SK-N-SH (cell line): ENCODE measurements at regions not wholly inside any gene's neighbourhood (a gene's known extent, or its start where the extent isn't known, plus 50 kb on each side); places are given as distances from the start of the nearest gene placed in this dataset.

Source experiments
- CTCF ChIA-PET: fragments of 300-600, 350-600 bp; formaldehyde crosslinking; extraction: SDS; loops from one replicate; lab custom pipeline; 2021; lab: Yijun Ruan, JAX
- POLR2A ChIA-PET: fragments of 350-600 bp; sonication (Branson Sonifier 250); formaldehyde crosslinking; extraction: SDS; loops from one replicate; lab custom pipeline; 2020; ENCODE audit warnings: antibody characterized with exemption, inconsistent platforms; lab: Yijun Ruan, JAX
- DNase-seq: peaks from one replicate; pipeline ENCODE4 v3.0.0; 2012
- H2AFZ ChIP-seq: fragments of 200-600 bp; sonication (generic); 2 replicates; pipeline ENCODE4 v1.8.1; 2016; ENCODE audit warnings: antibody characterized with exemption, mild to moderate bottlenecking, low read depth
- H3F3A ChIP-seq: fragments of 200-600 bp; sonication (generic); replicated peaks from 2 replicates; pipeline ENCODE3; 2016; ENCODE audit warnings: antibody characterized with exemption, mild to moderate bottlenecking; ENCODE audit not compliant: insufficient read depth
- H3K27ac ChIP-seq, 2 experiments: fragments of 200-500 bp in 1 of 2; fragments of 200-600 bp in 1 of 2; sonication (Bioruptor generic) in 1 of 2; sonication (generic), shearing (Covaris generic) in 1 of 2; 2 replicates each; pipeline versions ENCODE4 v1.5.1 to v1.6.1; 2014 to 2016; ENCODE audit warnings: low read depth in 2 of 2, inconsistent platforms in 1 of 2, low read length in 1 of 2, mild to moderate bottlenecking in 1 of 2, mixed read lengths in 1 of 2
- H3K27me3 ChIP-seq: fragments of 200-600 bp; sonication (generic), shearing (Covaris generic); 2 replicates; pipeline ENCODE4 v1.6.1; 2016; ENCODE audit warnings: mixed run types; ENCODE audit not compliant: insufficient read depth
- H3K36me3 ChIP-seq, 2 experiments: fragments of 200-500 bp in 1 of 2; fragments of 200-600 bp in 1 of 2; sonication (Bioruptor generic) in 1 of 2; sonication (generic) in 1 of 2; replicated peaks in 1 of 2; 2 replicates each; pipeline versions ENCODE3 to v1.5.1; 2014 to 2016; ENCODE audit warnings: low read length in 1 of 2, mild to moderate bottlenecking in 1 of 2; ENCODE audit not compliant: insufficient read depth in 2 of 2, control insufficient read depth in 1 of 2
- H3K4me1 ChIP-seq, 2 experiments: fragments of 200-500 bp in 1 of 2; fragments of 200-600 bp in 1 of 2; sonication (Bioruptor generic) in 1 of 2; sonication (generic), shearing (Covaris generic) in 1 of 2; 2 replicates each; pipeline versions ENCODE4 v1.5.1 to v1.6.1; 2014 to 2016; ENCODE audit warnings: low read depth in 1 of 2, low read length in 1 of 2, mixed run types in 1 of 2; ENCODE audit not compliant: insufficient read depth in 2 of 2, control insufficient read depth in 1 of 2
- H3K4me2 ChIP-seq: fragments of 200-600 bp; sonication (generic), shearing (Covaris generic); 2 replicates; pipeline ENCODE4 v1.6.1; 2017; ENCODE audit warnings: mixed run types
- H3K4me3 ChIP-seq, 2 experiments: fragments of 200-500 bp in 1 of 2; fragments of 200-600 bp in 1 of 2; sonication (Bioruptor generic) in 1 of 2; sonication (generic), shearing (Covaris generic) in 1 of 2; 2 replicates each; pipeline versions ENCODE4 v1.5.1 to v1.8.1; 2014 to 2016; ENCODE audit warnings: low read depth in 2 of 2, inconsistent platforms in 1 of 2, low read length in 1 of 2, mild to moderate bottlenecking in 1 of 2, mixed read lengths in 1 of 2, moderate library complexity in 1 of 2
- H3K79me2 ChIP-seq: fragments of 200-600 bp; sonication (generic); 2 replicates; pipeline ENCODE4 v1.8.1; 2017; ENCODE audit warnings: mild to moderate bottlenecking; ENCODE audit not compliant: insufficient read depth
- H3K9ac ChIP-seq: fragments of 200-600 bp; sonication (generic); 2 replicates; pipeline ENCODE4 v1.6.1; 2017; ENCODE audit warnings: mixed run types
- H3K9me2 ChIP-seq: fragments of 200-600 bp; sonication (generic); 2 replicates; pipeline ENCODE4 v1.6.1; 2017; ENCODE audit warnings: mixed run types
- H3K9me3 ChIP-seq: fragments of 200-600 bp; sonication (generic); 2 replicates; pipeline ENCODE4 v1.6.1; 2017; ENCODE audit warnings: mixed run types, mild to moderate bottlenecking, moderate library complexity
- H4K20me1 ChIP-seq: fragments of 200-600 bp; sonication (generic); 2 replicates; pipeline ENCODE4 v1.6.1; 2017; ENCODE audit warnings: mild to moderate bottlenecking, mixed run types; ENCODE audit not compliant: insufficient read depth
- CHD2 ChIP-seq: fragments of 150-350 bp; IDR thresholded peaks from 2 replicates; pipeline ENCODE4 v1.6.1; 2018; ENCODE audit warnings: low read length; ENCODE audit not compliant: partially characterized antibody
- ELF1 ChIP-seq: IDR thresholded peaks from 2 replicates; pipeline ENCODE4 v1.4.0; 2012
- EP300 ChIP-seq, 2 experiments: IDR thresholded peaks; 2 replicates each; pipeline versions ENCODE4 v1.4.0 to v1.6.1; 2012; ENCODE audit warnings: borderline replicate concordance in 1 of 2, low read depth in 1 of 2, low read length in 1 of 2
- EZH2phosphoT487 ChIP-seq: fragments of 200-600 bp; sonication (generic); IDR thresholded peaks from 2 replicates; pipeline ENCODE4 v1.6.1; 2017; ENCODE audit warnings: low read depth, mixed run types, mild to moderate bottlenecking, antibody characterized with exemption, moderate library complexity, borderline replicate concordance
- FOXJ3 ChIP-seq: sonication (generic); formaldehyde crosslinking; IDR thresholded peaks from 2 replicates; pipeline ENCODE4 v1.5.1; 2020; ENCODE audit warnings: mild to moderate bottlenecking, missing genetic modification reagents
- GATA2 ChIP-seq: sonication (generic); formaldehyde crosslinking; IDR thresholded peaks from 2 replicates; pipeline ENCODE4 v1.5.0; 2020; ENCODE audit warnings: mild to moderate bottlenecking, missing genetic modification reagents
- IRF3 ChIP-seq: fragments of 150-350 bp; IDR thresholded peaks from 2 replicates; pipeline ENCODE4 v1.6.1; 2016; ENCODE audit warnings: mild to moderate bottlenecking, low read depth, low read length
- MAX ChIP-seq: IDR thresholded peaks from 2 replicates; pipeline ENCODE4 v1.4.0; 2012; ENCODE audit warnings: low read depth
- MXI1 ChIP-seq: IDR thresholded peaks from 2 replicates; pipeline ENCODE4 v1.6.1; 2012; ENCODE audit warnings: mild to moderate bottlenecking, low read depth, low read length, improper control_type of control experiment
- PBX3 ChIP-seq: IDR thresholded peaks from 2 replicates; pipeline ENCODE4; 2012
- REST ChIP-seq: IDR thresholded peaks from 2 replicates; pipeline ENCODE4 v1.6.1; 2012; ENCODE audit warnings: mild to moderate bottlenecking, low read depth, low read length, moderate library complexity
- RFX5 ChIP-seq: IDR thresholded peaks from 2 replicates; pipeline ENCODE4 v1.6.1; 2012; ENCODE audit warnings: mild to moderate bottlenecking, improper control_type of control experiment, low read length
- SIN3A ChIP-seq: IDR thresholded peaks from 2 replicates; pipeline ENCODE4 v1.6.1; 2012; ENCODE audit warnings: low read depth, mild to moderate bottlenecking, low read length, moderate library complexity, borderline replicate concordance
- SMC3 ChIP-seq: IDR thresholded peaks from 2 replicates; pipeline ENCODE4 v1.6.1; 2012; ENCODE audit warnings: low read depth, low read length, improper control_type of control experiment
- TAF1 ChIP-seq: IDR thresholded peaks from 2 replicates; pipeline ENCODE4 v1.6.1; 2012; ENCODE audit warnings: low read depth, mild to moderate bottlenecking, low read length, moderate library complexity, borderline replicate concordance
- YY1 ChIP-seq: IDR thresholded peaks from 2 replicates; pipeline ENCODE4 v1.4.0; 2012; ENCODE audit warnings: low read depth, mild to moderate bottlenecking
- WGBS: methylation state at CpG from one replicate; pipeline ENCODE4 v1.1.6; 2017; ENCODE audit warnings: low lambda C conversion rate; 5-methylcytosine and 5-hydroxymethylcytosine counted together

GRCh38 chr4:17206829-17207801 lies 304.8 kb downstream of the QDPR start:
- POLR2A ChIA-PET = no interaction called here
- CTCF ChIA-PET = no interaction called here

GRCh38 chr4:17204908-17205307 lies 306.5 kb upstream of the LDB2 start:
- H3K4me3 ChIP-seq = no peak overlapping the region
- CTCF ChIA-PET = interaction anchor here (0.7 to 1.1 kb wide), 2 partner anchors 16 to 17 kb away, joined by 3 read pairs; no protein-coding TSS in a partner anchor
- TF ChIP-seq YY1 = no peak
- TF ChIP-seq REST = no peak
- no peak for TF ChIP-seq SMC3
- TF ChIP-seq RFX5 = no peak
- TF ChIP-seq EZH2phosphoT487 = no peak
- TF ChIP-seq FOXJ3 (CRISPR knock-in tag) = no peak
- TF ChIP-seq MXI1 = no peak
- no peak for TF ChIP-seq EP300 (IDR thresholded peaks at IDR 0.05; ENCODE audit: borderline replicate concordance in 1 of 2, low read depth in 1 of 2, low read length in 1 of 2)
- no peak for TF ChIP-seq MAX
- TF ChIP-seq CHD2 = no peak
- no peak for TF ChIP-seq IRF3
- TF ChIP-seq TAF1 = no peak
- no peak for TF ChIP-seq PBX3

More at GRCh38 chr4:17206829-17207801, 304.8 kb downstream of the QDPR start:
- 66% methylated on average over 7 of the region's 7 CpGs for WGBS
- H3K9me2 ChIP-seq = no peaks in the 10 kb centered on the region
- no peak overlapping the region for H2AFZ ChIP-seq
- TF ChIP-seq CHD2 (no peak), ELF1 (no peak), GATA2 (CRISPR knock-in tag) (no peak), SIN3A (no peak), MXI1 (no peak), PBX3 (no peak)
- no peaks in the 10 kb centered on the region for H4K20me1 ChIP-seq
- H3F3A ChIP-seq = no peaks in the 10 kb centered on the region
- H3K4me2 ChIP-seq = no peak overlapping the region
- DNase-seq = no peak
- H3K27me3 ChIP-seq = no peaks in the 10 kb centered on the region
- no peak overlapping the region for H3K27ac ChIP-seq
- H3K4me3 ChIP-seq = no peak overlapping the region
- no peak overlapping the region for H3K9ac ChIP-seq
- H3K79me2 ChIP-seq = no peaks in the 10 kb centered on the region
- H3K36me3 ChIP-seq = no peaks in the 10 kb centered on the region
- H3K4me1 ChIP-seq = no peaks in the 10 kb centered on the region; a peak in 1 of 4 replicates
- H3K9me3 ChIP-seq = no peaks in the 10 kb centered on the region

More at GRCh38 chr4:17204908-17205307, 306.5 kb upstream of the LDB2 start:
- H3K4me1 ChIP-seq = no peaks in the 10 kb centered on the region; a peak in 1 of 4 replicates
- H3F3A ChIP-seq = no peaks in the 10 kb centered on the region
- H3K27ac ChIP-seq = no peak overlapping the region
- no peak overlapping the region for H2AFZ ChIP-seq
- no peak overlapping the region for H3K4me2 ChIP-seq
- H4K20me1 ChIP-seq = no peaks in the 10 kb centered on the region
- POLR2A ChIA-PET = no interaction called here
- WGBS = 46% methylated on average over 2 of the region's 2 CpGs
- no peaks in the 10 kb centered on the region for H3K9me2 ChIP-seq
- H3K9me3 ChIP-seq = no peaks in the 10 kb centered on the region
- DNase-seq = no peak
- H3K27me3 ChIP-seq = no peaks in the 10 kb centered on the region
- H3K36me3 ChIP-seq = no peaks in the 10 kb centered on the region
- no peak overlapping the region for H3K9ac ChIP-seq
- H3K79me2 ChIP-seq = no peaks in the 10 kb centered on the region
